OCI-LY3 (cell line): ENCODE measurements at regions not wholly inside any gene's neighbourhood (a gene's known extent, or its start where the extent isn't known, plus 50 kb on each side); places are given as distances from the start of the nearest gene placed in this dataset.

Experiments used
- EZH2phosphoT487 ChIP-seq: fragments of 200-600 bp; shearing (Covaris generic); IDR thresholded peaks from 2 replicates; pipeline ENCODE4 v1.6.1; 2018; ENCODE audit warnings: antibody characterized with exemption, mixed run types, low read depth
- TF ChIP-seq, protein P1 (sequence below): fragments of 200-600, 300-600 bp; sonication (generic); IDR thresholded peaks from 2 replicates; pipeline ENCODE4 v1.5.1; 2014; ENCODE audit warnings: antibody characterized with exemption, low read length, low read depth

GRCh38 chr11:130787092-130787616 is 129.1 kb downstream of the SNX19 start:
- TF ChIP-seq, protein P1, sequence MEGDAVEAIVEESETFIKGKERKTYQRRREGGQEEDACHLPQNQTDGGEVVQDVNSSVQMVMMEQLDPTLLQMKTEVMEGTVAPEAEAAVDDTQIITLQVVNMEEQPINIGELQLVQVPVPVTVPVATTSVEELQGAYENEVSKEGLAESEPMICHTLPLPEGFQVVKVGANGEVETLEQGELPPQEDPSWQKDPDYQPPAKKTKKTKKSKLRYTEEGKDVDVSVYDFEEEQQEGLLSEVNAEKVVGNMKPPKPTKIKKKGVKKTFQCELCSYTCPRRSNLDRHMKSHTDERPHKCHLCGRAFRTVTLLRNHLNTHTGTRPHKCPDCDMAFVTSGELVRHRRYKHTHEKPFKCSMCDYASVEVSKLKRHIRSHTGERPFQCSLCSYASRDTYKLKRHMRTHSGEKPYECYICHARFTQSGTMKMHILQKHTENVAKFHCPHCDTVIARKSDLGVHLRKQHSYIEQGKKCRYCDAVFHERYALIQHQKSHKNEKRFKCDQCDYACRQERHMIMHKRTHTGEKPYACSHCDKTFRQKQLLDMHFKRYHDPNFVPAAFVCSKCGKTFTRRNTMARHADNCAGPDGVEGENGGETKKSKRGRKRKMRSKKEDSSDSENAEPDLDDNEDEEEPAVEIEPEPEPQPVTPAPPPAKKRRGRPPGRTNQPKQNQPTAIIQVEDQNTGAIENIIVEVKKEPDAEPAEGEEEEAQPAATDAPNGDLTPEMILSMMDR: no peak
- no peak for TF ChIP-seq EZH2phosphoT487
